ENCODE measurements at regions not wholly inside any gene's neighbourhood (a gene's known extent, or its start where the extent isn't known, plus 50 kb on each side); places are given as distances from the start of the nearest gene placed in this dataset.

DNA sequence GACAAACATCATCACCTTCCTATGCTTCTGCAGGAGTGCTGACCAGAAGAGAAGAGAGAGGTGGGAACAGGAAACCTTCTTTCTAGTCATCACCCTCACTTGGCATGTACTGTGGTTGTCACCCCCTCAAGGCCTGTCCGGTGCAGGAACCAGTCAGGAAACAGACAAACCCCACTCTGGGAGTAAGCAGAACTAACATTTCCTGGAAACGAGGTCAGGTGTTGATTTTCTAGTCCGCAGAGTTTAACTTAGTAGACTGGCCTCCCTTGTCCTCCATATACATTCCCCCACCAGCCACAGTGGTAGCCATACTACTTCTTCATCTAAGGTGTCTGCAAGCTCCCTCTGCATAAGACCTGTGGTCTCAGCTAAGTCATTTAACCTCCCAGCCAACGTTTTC lies 80.7 kb upstream of the NCAM1 start:
- Histone ChIP-seq H3K9me1 (replicated peaks; ENCODE audit: control insufficient read depth, extremely low read depth, insufficient read depth, low read length) (no peaks in the 10 kb centered on the region), H3K4me1 (ENCODE audit: control insufficient read depth, extremely low read depth, insufficient read depth, low read length) (no peaks in the 10 kb centered on the region), H3K4me2 (ENCODE audit: insufficient read depth, low read length) (no peak overlapping the region), H3K79me2 (ENCODE audit: control insufficient read depth, insufficient read depth, low read length) (no peaks in the 10 kb centered on the region), H3K27me3 (ENCODE audit: control insufficient read depth in 2 of 2, insufficient read depth in 2 of 2, low read length in 2 of 2) (no peaks in the 10 kb centered on the region), H3K9ac (replicated peaks; ENCODE audit: extremely low read depth, insufficient read depth, low read length) (no peak overlapping the region), H3K4me3 (replicated peaks in 1 of 3; ENCODE audit: insufficient read depth in 1 of 3, low read depth in 1 of 3, low read length in 3 of 3) (no peak overlapping the region), H3K36me3 (ENCODE audit: control insufficient read depth in 2 of 2, extremely low read depth in 1 of 2, insufficient read depth in 2 of 2, low read length in 2 of 2) (no peaks in the 10 kb centered on the region), H4K20me1 (replicated peaks; ENCODE audit: control insufficient read depth, extremely low read depth, insufficient read depth, low read length) (no peaks in the 10 kb centered on the region), H2AFZ (ENCODE audit: low read depth, low read length) (no peak overlapping the region), H3K9me3 (replicated peaks; ENCODE audit: control insufficient read depth, insufficient read depth, low read length) (peaks cover 3% of the 10 kb centered on the region), H3K27ac (ENCODE audit: insufficient read depth, low read depth, low read length) (no peak overlapping the region)
- FAIRE-seq, result no peak
- dilution Hi-C loops (cut with MboI; ENCODE audit: extremely low pct_ligation_motif_present, low sequenced_read_pairs) (no loop called here), intact Hi-C loops (cut with micrococcal nuclease) (no loop called here)
- no TSS peak for BruUV-seq (replicated peaks)
- TF ChIP-seq EZH2 (IDR thresholded peaks at IDR 0.05; ENCODE audit: borderline replicate concordance, low read depth, low read length, severe bottlenecking) (no peak), JUN (IDR thresholded peaks at IDR 0.05; ENCODE audit: borderline replicate concordance, insufficient read depth, insufficient read length, low read depth) (no peak), GATA2 (IDR thresholded peaks at IDR 0.05; ENCODE audit: insufficient read depth, insufficient read length, low read depth, low read length) (no peak), MYC (IDR thresholded peaks at IDR 0.05; ENCODE audit: low read depth, low read length) (no peak), POLR2AphosphoS5 (IDR thresholded peaks at IDR 0.05; ENCODE audit: insufficient read depth, low read depth, low read length) (no peak), FOS (IDR thresholded peaks at IDR 0.05; ENCODE audit: borderline replicate concordance, insufficient read depth, low read length) (no peak)
- TF ChIP-seq, protein P1, sequence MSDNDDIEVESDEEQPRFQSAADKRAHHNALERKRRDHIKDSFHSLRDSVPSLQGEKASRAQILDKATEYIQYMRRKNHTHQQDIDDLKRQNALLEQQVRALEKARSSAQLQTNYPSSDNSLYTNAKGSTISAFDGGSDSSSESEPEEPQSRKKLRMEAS (IDR thresholded peaks at IDR 0.05; ENCODE audit: insufficient read depth, insufficient read length), result no peak
- DNase-seq (ENCODE audit: low read depth, low spot score), result no peak
- ChIA-PET POLR2A (no interaction called here), CTCF (no interaction called here)

DNA sequence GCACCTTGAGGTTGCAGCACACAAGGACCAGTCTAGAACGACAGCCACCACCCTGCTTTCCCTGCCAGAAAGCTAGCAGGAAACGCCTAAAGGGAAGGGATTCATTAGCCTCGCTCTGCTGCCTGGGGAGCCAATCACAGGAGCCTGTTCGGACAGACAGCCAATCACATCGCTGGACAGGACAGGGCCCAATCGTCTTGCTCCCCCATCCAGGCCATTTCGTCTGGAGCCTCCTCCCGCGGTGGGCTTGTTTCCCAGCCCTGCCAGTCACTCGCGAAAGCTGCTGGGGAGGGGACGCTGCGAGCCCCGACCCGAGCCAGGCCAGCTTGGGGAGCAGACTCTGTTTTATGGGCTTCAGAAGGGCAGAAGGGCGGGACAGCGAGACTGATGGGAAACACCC lies 79.8 kb upstream of the NCAM1 start:
- Histone ChIP-seq H3K36me3 (ENCODE audit: control insufficient read depth in 2 of 2, extremely low read depth in 1 of 2, insufficient read depth in 2 of 2, low read length in 2 of 2) (no peaks in the 10 kb centered on the region), H3K4me1 (ENCODE audit: control insufficient read depth, extremely low read depth, insufficient read depth, low read length) (no peaks in the 10 kb centered on the region), H3K27ac (ENCODE audit: insufficient read depth, low read depth, low read length) (no peak overlapping the region), H3K4me2 (ENCODE audit: insufficient read depth, low read length) (no peak overlapping the region), H3K9me3 (replicated peaks; ENCODE audit: control insufficient read depth, insufficient read depth, low read length) (peaks cover 5% of the 10 kb centered on the region), H3K9ac (replicated peaks; ENCODE audit: extremely low read depth, insufficient read depth, low read length) (no peak overlapping the region), H3K4me3 (replicated peaks in 1 of 3; ENCODE audit: insufficient read depth in 1 of 3, low read depth in 1 of 3, low read length in 3 of 3) (no peak overlapping the region), H2AFZ (ENCODE audit: low read depth, low read length) (no peak overlapping the region), H4K20me1 (replicated peaks; ENCODE audit: control insufficient read depth, extremely low read depth, insufficient read depth, low read length) (no peaks in the 10 kb centered on the region), H3K9me1 (replicated peaks; ENCODE audit: control insufficient read depth, extremely low read depth, insufficient read depth, low read length) (no peaks in the 10 kb centered on the region), H3K79me2 (ENCODE audit: control insufficient read depth, insufficient read depth, low read length) (no peaks in the 10 kb centered on the region), H3K27me3 (ENCODE audit: control insufficient read depth in 2 of 2, insufficient read depth in 2 of 2, low read length in 2 of 2) (no peaks in the 10 kb centered on the region)
- no TSS peak for BruUV-seq (replicated peaks)
- CTCF ChIA-PET, result no interaction called here
- intact Hi-C loops (cut with micrococcal nuclease), result no loop called here
- dilution Hi-C loops (cut with MboI; ENCODE audit: extremely low pct_ligation_motif_present, low sequenced_read_pairs), result no loop called here
- POLR2A ChIA-PET, result no interaction called here
- TF ChIP-seq POLR2AphosphoS5 (IDR thresholded peaks at IDR 0.05; ENCODE audit: insufficient read depth, low read depth, low read length) (no peak), FOS (IDR thresholded peaks at IDR 0.05; ENCODE audit: borderline replicate concordance, insufficient read depth, low read length) (no peak), EZH2 (IDR thresholded peaks at IDR 0.05; ENCODE audit: borderline replicate concordance, low read depth, low read length, severe bottlenecking) (no peak), JUN (IDR thresholded peaks at IDR 0.05; ENCODE audit: borderline replicate concordance, insufficient read depth, insufficient read length, low read depth) (no peak), POLR2A (IDR thresholded peaks at IDR 0.05; ENCODE audit: low read depth, low read length) (no peak), GATA2 (IDR thresholded peaks at IDR 0.05; ENCODE audit: insufficient read depth, insufficient read length, low read depth, low read length) (no peak), MYC (IDR thresholded peaks at IDR 0.05; ENCODE audit: low read depth, low read length) (no peak)
- TF ChIP-seq, protein P1 (IDR thresholded peaks at IDR 0.05; ENCODE audit: insufficient read depth, insufficient read length), result no peak
- TF ChIP-seq, protein P2, sequence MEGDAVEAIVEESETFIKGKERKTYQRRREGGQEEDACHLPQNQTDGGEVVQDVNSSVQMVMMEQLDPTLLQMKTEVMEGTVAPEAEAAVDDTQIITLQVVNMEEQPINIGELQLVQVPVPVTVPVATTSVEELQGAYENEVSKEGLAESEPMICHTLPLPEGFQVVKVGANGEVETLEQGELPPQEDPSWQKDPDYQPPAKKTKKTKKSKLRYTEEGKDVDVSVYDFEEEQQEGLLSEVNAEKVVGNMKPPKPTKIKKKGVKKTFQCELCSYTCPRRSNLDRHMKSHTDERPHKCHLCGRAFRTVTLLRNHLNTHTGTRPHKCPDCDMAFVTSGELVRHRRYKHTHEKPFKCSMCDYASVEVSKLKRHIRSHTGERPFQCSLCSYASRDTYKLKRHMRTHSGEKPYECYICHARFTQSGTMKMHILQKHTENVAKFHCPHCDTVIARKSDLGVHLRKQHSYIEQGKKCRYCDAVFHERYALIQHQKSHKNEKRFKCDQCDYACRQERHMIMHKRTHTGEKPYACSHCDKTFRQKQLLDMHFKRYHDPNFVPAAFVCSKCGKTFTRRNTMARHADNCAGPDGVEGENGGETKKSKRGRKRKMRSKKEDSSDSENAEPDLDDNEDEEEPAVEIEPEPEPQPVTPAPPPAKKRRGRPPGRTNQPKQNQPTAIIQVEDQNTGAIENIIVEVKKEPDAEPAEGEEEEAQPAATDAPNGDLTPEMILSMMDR (IDR thresholded peaks at IDR 0.05; ENCODE audit: extremely low read depth in 1 of 2, insufficient read depth in 1 of 2, low read depth in 1 of 2, low read length in 2 of 2), result no peak
- no peak for FAIRE-seq
- no peak for DNase-seq (ENCODE audit: low read depth, low spot score)
